Endodermal cell (in vitro differentiated cells): ENCODE measurements at regions not wholly inside any gene's neighbourhood (a gene's known extent, or its start where the extent isn't known, plus 50 kb on each side); places are given as distances from the start of the nearest gene placed in this dataset.

ENCODE experiments used
- DNase-seq: peaks from one replicate; pipeline ENCODE4 v3.0.0-alpha.2; 2017
- H3K27ac ChIP-seq: 2 replicates; pipeline ENCODE4 v1.5.1; 2013; ENCODE audit warnings: mild to moderate bottlenecking, low read depth, low read length, moderate library complexity
- H3K27me3 ChIP-seq: 2 replicates; pipeline ENCODE4 v1.6.1; 2013; ENCODE audit warnings: mild to moderate bottlenecking, low read length, moderate library complexity; ENCODE audit not compliant: insufficient read depth, control insufficient read depth, poor library complexity, severe bottlenecking
- H3K36me3 ChIP-seq: 2 replicates; pipeline ENCODE4 v1.7.0; 2013; ENCODE audit warnings: mild to moderate bottlenecking, low read length, moderate library complexity; ENCODE audit not compliant: control insufficient read depth, insufficient read depth
- H3K4me1 ChIP-seq: one replicate; pipeline ENCODE4 v1.7.0; 2013; ENCODE audit warnings: low read length; ENCODE audit not compliant: control insufficient read depth, insufficient read depth
- H3K4me3 ChIP-seq: 2 replicates; pipeline ENCODE4 v1.5.1; 2013; ENCODE audit warnings: mild to moderate bottlenecking, low read length, moderate library complexity
- H3K9ac ChIP-seq: 2 replicates; pipeline ENCODE4 v1.6.1; 2013; ENCODE audit warnings: mild to moderate bottlenecking, low read length, moderate library complexity; ENCODE audit not compliant: poor library complexity, severe bottlenecking; ENCODE audit errors: extremely low read depth
- H3K9me3 ChIP-seq: 2 replicates; pipeline ENCODE4 v1.6.1; 2013; ENCODE audit warnings: mild to moderate bottlenecking, low read length, moderate library complexity; ENCODE audit not compliant: control insufficient read depth
- H3K27ac Mint-ChIP-seq: 2 replicates; pipeline ENCODE4 v1.8.0; 2020; ENCODE audit warnings: mixed read lengths
- H3K27me3 Mint-ChIP-seq: 2 replicates; pipeline ENCODE4 v1.8.0; 2021; ENCODE audit warnings: mild to moderate bottlenecking, mixed read lengths; ENCODE audit not compliant: insufficient read depth
- H3K36me3 Mint-ChIP-seq: 2 replicates; pipeline ENCODE4 v1.8.0; 2020; ENCODE audit warnings: low read depth, mixed read lengths
- H3K4me1 Mint-ChIP-seq: 2 replicates; pipeline ENCODE4 v1.8.0; 2020; ENCODE audit warnings: mixed read lengths
- H3K4me3 Mint-ChIP-seq: 2 replicates; pipeline ENCODE4 v1.8.0; 2020; ENCODE audit warnings: mild to moderate bottlenecking, moderate library complexity, mixed read lengths
- H3K9me3 Mint-ChIP-seq: 2 replicates; pipeline ENCODE4 v1.8.0; 2020; ENCODE audit warnings: mild to moderate bottlenecking, mixed read lengths
- CTCF ChIP-seq: fragments of 200-600 bp; sonication (generic); conservative IDR thresholded peaks from 2 replicates; pipeline ENCODE4 v1.5.0; 2021; ENCODE audit warnings: antibody characterized with exemption, mild to moderate bottlenecking
- WGBS, 2 experiments: methylation state at CpG; one replicate each; pipeline versions ENCODE4 v1.1.5 to v1.1.7; 2013; ENCODE audit warnings: missing lambda C conversion rate in 2 of 2, mixed read lengths in 1 of 2; ENCODE audit not compliant: insufficient coverage in 1 of 2, insufficient read length in 1 of 2; 5-methylcytosine and 5-hydroxymethylcytosine counted together

GRCh38 chr4:161237495-161237894 is 926.3 kb downstream of the FSTL5 start:
- Mint-ChIP-seq H3K27ac (no peak overlapping the region), H3K4me3 (no peak overlapping the region), H3K9me3 (no peaks in the 10 kb centered on the region), H3K27me3 (no peaks in the 10 kb centered on the region), H3K36me3 (no peaks in the 10 kb centered on the region), H3K4me1 (peaks cover 10% of the 10 kb centered on the region)
- H3K4me3 ChIP-seq, result no peak overlapping the region
- H3K9ac ChIP-seq, result no peak overlapping the region
- no peaks in the 10 kb centered on the region for H3K27me3 ChIP-seq
- H3K4me1 ChIP-seq, result no peaks in the 10 kb centered on the region
- TF ChIP-seq CTCF, result no peak
- H3K27ac ChIP-seq, result no peak overlapping the region
- no peaks in the 10 kb centered on the region for H3K36me3 ChIP-seq
- H3K9me3 ChIP-seq, result no peaks in the 10 kb centered on the region
- DNase-seq, result no peak
- 80 to 85% methylated on average over 1 to 4 of the region's 4 CpGs for WGBS, 2 experiments

- no peak for DNase-seq
- H3K4me3 ChIP-seq, result no peak overlapping the region
- no peaks in the 10 kb centered on the region for H3K4me1 Mint-ChIP-seq
- peaks cover 4% of the 10 kb centered on the region for H3K36me3 Mint-ChIP-seq
- H3K9ac ChIP-seq, result no peak overlapping the region
- TF ChIP-seq CTCF, result no peak
- peaks cover 22% of the 10 kb centered on the region for H3K9me3 ChIP-seq
- no peak overlapping the region for H3K27ac ChIP-seq
- H3K27ac Mint-ChIP-seq, result no peak overlapping the region
- no peaks in the 10 kb centered on the region for H3K27me3 Mint-ChIP-seq
- peaks cover 30% of the 10 kb centered on the region for H3K9me3 Mint-ChIP-seq
- no peaks in the 10 kb centered on the region for H3K36me3 ChIP-seq
- no peak overlapping the region for H3K4me3 Mint-ChIP-seq
- no peaks in the 10 kb centered on the region for H3K27me3 ChIP-seq
- no peaks in the 10 kb centered on the region for H3K4me1 ChIP-seq
Measured at GRCh38 chr4:161225327-161225726, 938.5 kb downstream of the FSTL5 start.

- H3K9me3 Mint-ChIP-seq, result peaks cover 22% of the 10 kb centered on the region
Measured at GRCh38 chr4:161222889-161223288, 940.9 kb downstream of the FSTL5 start.

More at GRCh38 chr4:161222889-161223288, 940.9 kb downstream of the FSTL5 start:
- TF ChIP-seq CTCF, result no peak
- DNase-seq, result no peak
- H3K36me3 Mint-ChIP-seq, result peaks cover 4% of the 10 kb centered on the region
- H3K27ac Mint-ChIP-seq, result no peak overlapping the region
- H3K36me3 ChIP-seq, result no peaks in the 10 kb centered on the region
- H3K4me3 Mint-ChIP-seq, result no peak overlapping the region
- no peak overlapping the region for H3K9ac ChIP-seq
- H3K4me1 ChIP-seq, result no peaks in the 10 kb centered on the region
- H3K27me3 Mint-ChIP-seq, result no peaks in the 10 kb centered on the region
- H3K9me3 ChIP-seq, result peaks cover 14% of the 10 kb centered on the region
- no peak overlapping the region for H3K27ac ChIP-seq
- H3K4me1 Mint-ChIP-seq, result no peaks in the 10 kb centered on the region
- WGBS, 2 experiments, result 84% methylated on average over 2 of the region's 2 CpGs; no CpG with 5 or more reads in 1 of the 2 experiments
- no peaks in the 10 kb centered on the region for H3K27me3 ChIP-seq
- H3K4me3 ChIP-seq, result no peak overlapping the region
